ENCODE measurements at regions not wholly inside any gene's neighbourhood (a gene's known extent, or its start where the extent isn't known, plus 50 kb on each side); places are given as distances from the start of the nearest gene placed in this dataset.

DNA sequence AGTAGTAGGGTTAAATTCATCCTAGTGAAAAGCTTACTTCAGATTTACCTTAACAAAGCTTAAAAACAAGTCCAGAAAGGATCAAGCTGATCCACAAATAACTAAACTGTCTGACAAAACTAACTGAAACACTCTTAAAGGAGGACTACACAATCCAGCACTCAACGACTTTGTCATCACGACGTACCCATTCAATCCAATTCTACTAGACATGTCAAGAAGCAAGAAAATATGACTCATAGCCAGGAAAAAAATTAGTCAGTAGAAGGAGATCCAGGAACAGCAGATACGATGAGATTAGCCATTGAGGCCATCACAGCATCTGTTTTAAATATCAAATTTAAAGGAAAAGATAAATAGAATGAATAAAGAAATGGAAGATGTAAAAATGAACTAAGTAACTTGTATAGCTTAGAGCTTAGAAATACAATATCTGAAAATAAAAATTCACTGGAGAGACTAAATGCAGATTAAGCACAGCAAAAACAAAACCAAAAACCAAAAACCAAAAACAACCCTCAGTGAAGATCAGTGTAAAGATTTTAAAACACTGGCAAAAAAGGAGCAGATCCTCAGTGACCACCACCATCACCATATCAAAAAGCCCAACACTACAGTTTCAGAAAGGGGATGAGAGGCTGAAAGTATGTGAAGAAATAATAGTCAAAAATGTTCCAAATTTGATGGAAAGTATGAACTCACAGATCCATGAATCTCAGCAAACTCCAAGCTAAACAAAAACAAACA lies 95.0 kb upstream of the CCND2 start:
- Histone ChIP-seq H3K9me3 (ENCODE audit: low read depth, low read length, poor library complexity, severe bottlenecking) (no peaks in the 10 kb centered on the region), H3K4me3 (ENCODE audit: low read depth, low read length, poor library complexity, severe bottlenecking) (no peak overlapping the region), H3K27me3 (replicated peaks; ENCODE audit: insufficient read depth, low read depth, low read length, poor library complexity) (peaks cover 6% of the 10 kb centered on the region), H3K27ac (ENCODE audit: low read depth, low read length, poor library complexity, severe bottlenecking) (no peak overlapping the region), H3K36me3 (ENCODE audit: insufficient read depth, low read length, poor library complexity, severe bottlenecking) (no peaks in the 10 kb centered on the region), H3K4me1 (ENCODE audit: insufficient read depth, low read length, poor library complexity, severe bottlenecking) (no peaks in the 10 kb centered on the region)
- DNase-seq (ENCODE audit: low spot score), result no peak
- TF ChIP-seq EZH2 (IDR thresholded peaks at IDR 0.05; ENCODE audit: borderline replicate concordance, low read depth, low read length, poor library complexity, severe bottlenecking), result no peak
- TF ChIP-seq, protein P1, sequence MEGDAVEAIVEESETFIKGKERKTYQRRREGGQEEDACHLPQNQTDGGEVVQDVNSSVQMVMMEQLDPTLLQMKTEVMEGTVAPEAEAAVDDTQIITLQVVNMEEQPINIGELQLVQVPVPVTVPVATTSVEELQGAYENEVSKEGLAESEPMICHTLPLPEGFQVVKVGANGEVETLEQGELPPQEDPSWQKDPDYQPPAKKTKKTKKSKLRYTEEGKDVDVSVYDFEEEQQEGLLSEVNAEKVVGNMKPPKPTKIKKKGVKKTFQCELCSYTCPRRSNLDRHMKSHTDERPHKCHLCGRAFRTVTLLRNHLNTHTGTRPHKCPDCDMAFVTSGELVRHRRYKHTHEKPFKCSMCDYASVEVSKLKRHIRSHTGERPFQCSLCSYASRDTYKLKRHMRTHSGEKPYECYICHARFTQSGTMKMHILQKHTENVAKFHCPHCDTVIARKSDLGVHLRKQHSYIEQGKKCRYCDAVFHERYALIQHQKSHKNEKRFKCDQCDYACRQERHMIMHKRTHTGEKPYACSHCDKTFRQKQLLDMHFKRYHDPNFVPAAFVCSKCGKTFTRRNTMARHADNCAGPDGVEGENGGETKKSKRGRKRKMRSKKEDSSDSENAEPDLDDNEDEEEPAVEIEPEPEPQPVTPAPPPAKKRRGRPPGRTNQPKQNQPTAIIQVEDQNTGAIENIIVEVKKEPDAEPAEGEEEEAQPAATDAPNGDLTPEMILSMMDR (conservative IDR thresholded peaks at IDR 0.05; ENCODE audit: low read depth, low read length), result no peak
- ChIA-PET POLR2A (ENCODE audit: low non-redundant PET) (no interaction called here), CTCF (no interaction called here)
- intact Hi-C loops (cut with micrococcal nuclease; ENCODE audit: unreplicated experiment), result no loop called here
- BruUV-seq (replicated peaks), result no TSS peak

GRCh38 chr12:4177262-4177661 lies 96.3 kb upstream of the CCND2 start:
- Histone ChIP-seq H3K27me3 (replicated peaks; ENCODE audit: insufficient read depth, low read depth, low read length, poor library complexity) (peaks cover 6% of the 10 kb centered on the region), H3K4me3 (ENCODE audit: low read depth, low read length, poor library complexity, severe bottlenecking) (no peak overlapping the region), H3K4me1 (ENCODE audit: insufficient read depth, low read length, poor library complexity, severe bottlenecking) (no peaks in the 10 kb centered on the region), H3K27ac (ENCODE audit: low read depth, low read length, poor library complexity, severe bottlenecking) (no peak overlapping the region), H3K9me3 (ENCODE audit: low read depth, low read length, poor library complexity, severe bottlenecking) (no peaks in the 10 kb centered on the region), H3K36me3 (ENCODE audit: insufficient read depth, low read length, poor library complexity, severe bottlenecking) (no peaks in the 10 kb centered on the region)
- intact Hi-C loops (cut with micrococcal nuclease; ENCODE audit: unreplicated experiment), result no loop called here
- TF ChIP-seq, protein P1 (conservative IDR thresholded peaks at IDR 0.05; ENCODE audit: low read depth, low read length), result no peak
- TF ChIP-seq EZH2 (IDR thresholded peaks at IDR 0.05; ENCODE audit: borderline replicate concordance, low read depth, low read length, poor library complexity, severe bottlenecking), result no peak
- DNase-seq (ENCODE audit: low spot score), result no peak
- CTCF ChIA-PET, result no interaction called here
- POLR2A ChIA-PET (ENCODE audit: low non-redundant PET), result no interaction called here
- no TSS peak for BruUV-seq (replicated peaks)

GRCh38 chr12:4176168-4176567 lies 97.4 kb upstream of the CCND2 start:
- Histone ChIP-seq H3K4me3 (ENCODE audit: low read depth, low read length, poor library complexity, severe bottlenecking) (no peak overlapping the region), H3K36me3 (ENCODE audit: insufficient read depth, low read length, poor library complexity, severe bottlenecking) (no peaks in the 10 kb centered on the region), H3K9me3 (ENCODE audit: low read depth, low read length, poor library complexity, severe bottlenecking) (no peaks in the 10 kb centered on the region), H3K27me3 (replicated peaks; ENCODE audit: insufficient read depth, low read depth, low read length, poor library complexity) (peaks cover 6% of the 10 kb centered on the region), H3K4me1 (ENCODE audit: insufficient read depth, low read length, poor library complexity, severe bottlenecking) (no peaks in the 10 kb centered on the region), H3K27ac (ENCODE audit: low read depth, low read length, poor library complexity, severe bottlenecking) (no peak overlapping the region)
- no peak for DNase-seq (ENCODE audit: low spot score)
- no TSS peak for BruUV-seq (replicated peaks)
- ChIA-PET CTCF (no interaction called here), POLR2A (ENCODE audit: low non-redundant PET) (no interaction called here)
- intact Hi-C loops (cut with micrococcal nuclease; ENCODE audit: unreplicated experiment), result no loop called here
- TF ChIP-seq, protein P1 (conservative IDR thresholded peaks at IDR 0.05; ENCODE audit: low read depth, low read length), result no peak
- TF ChIP-seq EZH2 (IDR thresholded peaks at IDR 0.05; ENCODE audit: borderline replicate concordance, low read depth, low read length, poor library complexity, severe bottlenecking), result no peak

Data from A673 (cell line).